ENCODE measurements at regions not wholly inside any gene's neighbourhood (a gene's known extent, or its start where the extent isn't known, plus 50 kb on each side); places are given as distances from the start of the nearest gene placed in this dataset.

DNA sequence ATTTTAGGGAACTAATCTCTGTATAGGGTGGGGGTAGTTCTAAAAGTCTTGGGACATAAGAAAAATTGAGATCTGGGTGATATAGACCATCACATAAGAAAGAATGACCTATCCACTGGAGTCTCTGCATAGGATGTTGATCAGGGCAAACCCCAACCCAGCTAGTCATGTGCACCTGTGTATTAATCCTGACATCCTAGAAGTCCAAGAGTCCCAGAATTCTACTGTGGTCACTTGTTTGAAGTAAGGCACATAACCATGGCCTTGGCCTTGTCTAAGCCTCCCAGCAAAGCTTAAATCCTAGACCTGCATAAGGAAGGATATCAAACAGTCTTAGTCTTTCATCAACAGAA lies 334.1 kb upstream of the DCN start:
- no peak overlapping the region for H2AFZ ChIP-seq (ENCODE audit: low read depth, low read length)
- no peak overlapping the region for H3K9ac ChIP-seq (ENCODE audit: low read depth, low read length)
- no peak overlapping the region for H3K27ac ChIP-seq (ENCODE audit: low read length)
- H3K27me3 ChIP-seq (ENCODE audit: insufficient read depth, low read length, poor library complexity) = no peaks in the 10 kb centered on the region
- H3K79me2 ChIP-seq (ENCODE audit: insufficient read depth, low read length) = no peaks in the 10 kb centered on the region
- H4K20me1 ChIP-seq (ENCODE audit: insufficient read depth, low read length) = no peaks in the 10 kb centered on the region
- no peak overlapping the region for H3K4me3 ChIP-seq (ENCODE audit: low read depth in 1 of 2, low read length in 2 of 2)
- DNase-seq (no peak), ATAC-seq (ENCODE audit: insufficient read depth, low read depth) (no peak)
- H3K4me2 ChIP-seq (ENCODE audit: insufficient read depth, low read length) = no peak overlapping the region
- no peaks in the 10 kb centered on the region for H3K4me1 ChIP-seq (ENCODE audit: insufficient read depth, low read length)
- no peaks in the 10 kb centered on the region for H3K9me3 ChIP-seq (ENCODE audit: insufficient read depth, low read length, severe bottlenecking)
- no peaks in the 10 kb centered on the region for H3K36me3 ChIP-seq (ENCODE audit: insufficient read depth, low read length)
- TF ChIP-seq, protein P1, sequence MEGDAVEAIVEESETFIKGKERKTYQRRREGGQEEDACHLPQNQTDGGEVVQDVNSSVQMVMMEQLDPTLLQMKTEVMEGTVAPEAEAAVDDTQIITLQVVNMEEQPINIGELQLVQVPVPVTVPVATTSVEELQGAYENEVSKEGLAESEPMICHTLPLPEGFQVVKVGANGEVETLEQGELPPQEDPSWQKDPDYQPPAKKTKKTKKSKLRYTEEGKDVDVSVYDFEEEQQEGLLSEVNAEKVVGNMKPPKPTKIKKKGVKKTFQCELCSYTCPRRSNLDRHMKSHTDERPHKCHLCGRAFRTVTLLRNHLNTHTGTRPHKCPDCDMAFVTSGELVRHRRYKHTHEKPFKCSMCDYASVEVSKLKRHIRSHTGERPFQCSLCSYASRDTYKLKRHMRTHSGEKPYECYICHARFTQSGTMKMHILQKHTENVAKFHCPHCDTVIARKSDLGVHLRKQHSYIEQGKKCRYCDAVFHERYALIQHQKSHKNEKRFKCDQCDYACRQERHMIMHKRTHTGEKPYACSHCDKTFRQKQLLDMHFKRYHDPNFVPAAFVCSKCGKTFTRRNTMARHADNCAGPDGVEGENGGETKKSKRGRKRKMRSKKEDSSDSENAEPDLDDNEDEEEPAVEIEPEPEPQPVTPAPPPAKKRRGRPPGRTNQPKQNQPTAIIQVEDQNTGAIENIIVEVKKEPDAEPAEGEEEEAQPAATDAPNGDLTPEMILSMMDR (IDR thresholded peaks at IDR 0.05; ENCODE audit: borderline replicate concordance, extremely low read depth, low read length, poor library complexity, severe bottlenecking) = no peak
- no peak for TF ChIP-seq EZH2 (IDR thresholded peaks at IDR 0.05; ENCODE audit: borderline replicate concordance, low read depth, low read length, severe bottlenecking)

DNA sequence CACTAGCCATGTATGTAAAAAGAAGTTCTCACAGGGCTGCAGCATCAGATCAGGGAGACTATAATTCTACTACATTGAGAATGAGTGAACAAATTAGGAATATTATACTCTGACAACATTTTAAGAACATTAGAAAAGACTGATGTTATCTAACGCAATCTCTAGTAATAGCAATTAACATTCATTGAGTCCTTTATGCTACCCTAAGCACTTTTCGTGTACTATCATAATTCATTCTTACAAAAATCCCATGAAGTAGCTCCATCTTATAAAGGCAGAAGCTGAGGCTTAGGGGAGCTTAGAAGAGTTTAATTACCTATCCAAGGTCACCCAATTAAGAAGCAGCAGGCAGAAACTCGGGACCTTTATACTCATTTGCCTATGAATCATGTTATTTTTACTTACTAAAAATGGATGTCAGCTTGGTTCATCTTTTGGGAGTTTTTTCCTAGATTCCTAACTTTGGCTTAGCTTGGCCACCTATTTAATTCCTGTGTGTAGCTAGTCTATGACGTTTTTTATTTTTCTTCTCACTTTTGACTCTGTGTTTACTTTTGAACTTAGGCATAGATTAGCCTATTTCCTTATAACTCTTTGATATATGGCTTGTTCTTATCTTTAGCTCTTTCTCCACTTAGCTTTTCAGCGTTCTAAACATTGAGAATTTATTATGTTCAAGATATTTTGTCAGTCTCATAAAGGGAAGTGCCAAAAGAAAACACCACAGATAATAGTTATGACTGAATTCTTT lies 333.5 kb upstream of the DCN start:
- Histone ChIP-seq H3K4me3 (ENCODE audit: low read depth in 1 of 2, low read length in 2 of 2) (no peak overlapping the region), H4K20me1 (ENCODE audit: insufficient read depth, low read length) (no peaks in the 10 kb centered on the region), H2AFZ (ENCODE audit: low read depth, low read length) (no peak overlapping the region), H3K9ac (ENCODE audit: low read depth, low read length) (no peak overlapping the region), H3K27me3 (ENCODE audit: insufficient read depth, low read length, poor library complexity) (no peaks in the 10 kb centered on the region), H3K79me2 (ENCODE audit: insufficient read depth, low read length) (no peaks in the 10 kb centered on the region), H3K27ac (ENCODE audit: low read length) (no peak overlapping the region), H3K4me2 (ENCODE audit: insufficient read depth, low read length) (no peak overlapping the region), H3K4me1 (ENCODE audit: insufficient read depth, low read length) (no peaks in the 10 kb centered on the region), H3K36me3 (ENCODE audit: insufficient read depth, low read length) (no peaks in the 10 kb centered on the region), H3K9me3 (ENCODE audit: insufficient read depth, low read length, severe bottlenecking) (no peaks in the 10 kb centered on the region)
- ATAC-seq (ENCODE audit: insufficient read depth, low read depth) = no peak
- TF ChIP-seq EZH2 (IDR thresholded peaks at IDR 0.05; ENCODE audit: borderline replicate concordance, low read depth, low read length, severe bottlenecking) = no peak
- TF ChIP-seq, protein P1 (IDR thresholded peaks at IDR 0.05; ENCODE audit: borderline replicate concordance, extremely low read depth, low read length, poor library complexity, severe bottlenecking) = no peak
- no peak for DNase-seq

DNA sequence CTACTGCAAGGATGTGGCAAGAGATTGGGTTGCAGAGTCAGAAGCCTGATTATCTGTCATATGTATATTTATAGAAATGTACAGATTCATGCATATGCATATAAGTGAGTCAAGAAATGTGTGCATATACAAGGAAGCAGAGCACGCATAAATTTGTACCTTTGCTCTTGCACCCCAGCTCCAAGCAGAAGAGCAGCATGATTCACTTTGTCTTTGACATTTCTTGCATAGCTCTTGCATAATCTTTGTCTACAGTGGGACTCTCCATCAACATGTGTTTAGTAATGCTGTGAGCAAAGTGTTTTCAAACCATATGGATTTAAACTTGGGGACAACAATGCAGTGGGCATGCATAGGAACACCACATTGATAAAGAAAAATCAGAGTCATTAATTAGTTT lies 330.7 kb upstream of the DCN start:
- H3K4me3 ChIP-seq (ENCODE audit: low read depth in 1 of 2, low read length in 2 of 2) = no peak overlapping the region
- H3K36me3 ChIP-seq (ENCODE audit: insufficient read depth, low read length) = no peaks in the 10 kb centered on the region
- no peak overlapping the region for H3K4me2 ChIP-seq (ENCODE audit: insufficient read depth, low read length)
- H3K27ac ChIP-seq (ENCODE audit: low read length) = no peak overlapping the region
- no peaks in the 10 kb centered on the region for H3K9me3 ChIP-seq (ENCODE audit: insufficient read depth, low read length, severe bottlenecking)
- no peak for ATAC-seq (ENCODE audit: insufficient read depth, low read depth)
- H3K79me2 ChIP-seq (ENCODE audit: insufficient read depth, low read length) = no peaks in the 10 kb centered on the region
- no peak for TF ChIP-seq EZH2 (IDR thresholded peaks at IDR 0.05; ENCODE audit: borderline replicate concordance, low read depth, low read length, severe bottlenecking)
- TF ChIP-seq, protein P1 (IDR thresholded peaks at IDR 0.05; ENCODE audit: borderline replicate concordance, extremely low read depth, low read length, poor library complexity, severe bottlenecking) = no peak
- no peak for DNase-seq
- no peaks in the 10 kb centered on the region for H3K27me3 ChIP-seq (ENCODE audit: insufficient read depth, low read length, poor library complexity)
- H2AFZ ChIP-seq (ENCODE audit: low read depth, low read length) = no peak overlapping the region
- no peaks in the 10 kb centered on the region for H3K4me1 ChIP-seq (ENCODE audit: insufficient read depth, low read length)
- no peaks in the 10 kb centered on the region for H4K20me1 ChIP-seq (ENCODE audit: insufficient read depth, low read length)
- no peak overlapping the region for H3K9ac ChIP-seq (ENCODE audit: low read depth, low read length)
